ENCODE measurements at regions not wholly inside any gene's neighbourhood (a gene's known extent, or its start where the extent isn't known, plus 50 kb on each side); places are given as distances from the start of the nearest gene placed in this dataset.

- Histone ChIP-seq H3K4me1 (ENCODE audit: insufficient read depth) (no peaks in the 10 kb centered on the region), H3K36me3 (no peaks in the 10 kb centered on the region), H3K4me3 (no peak overlapping the region), H3K9me3 (no peaks in the 10 kb centered on the region), H3K27ac (no peak overlapping the region), H3K27me3 (no peaks in the 10 kb centered on the region)
- intact Hi-C loops (cut with DNase I) = no loop called here
- TF ChIP-seq POLR2A (IDR thresholded peaks at IDR 0.05) (no peak), CTCF (IDR thresholded peaks at IDR 0.05) (no peak)
- DNase-seq = no peak
Observed at GRCh38 chr13:29931696-29932095, 81.3 kb upstream of the UBL3 start.

- Histone ChIP-seq H3K27ac (no peak overlapping the region), H3K9me3 (no peaks in the 10 kb centered on the region), H3K27me3 (no peaks in the 10 kb centered on the region), H3K36me3 (no peaks in the 10 kb centered on the region), H3K4me3 (no peak overlapping the region), H3K4me1 (ENCODE audit: insufficient read depth) (peaks cover 11% of the 10 kb centered on the region)
- no peak for DNase-seq
- TF ChIP-seq POLR2A (IDR thresholded peaks at IDR 0.05) (no peak), CTCF (IDR thresholded peaks at IDR 0.05) (no peak), EP300 (IDR thresholded peaks at IDR 0.05) (no peak)
- WGBS, 3 donors = 81 to 87% (median 81%) methylated on average over 10 of the region's 10 CpGs
- intact Hi-C loops (cut with DNase I) = loop anchor here in 1 of 4 donors (10.0 kb wide), 1 partner anchor 74 kb away; the partner anchor contains the start of gene UBL3
Observed at GRCh38 chr13:29929062-29929847, 78.8 kb upstream of the UBL3 start.

GRCh38 chr13:29926098-29926476 is 75.7 kb upstream of the UBL3 start:
- Histone ChIP-seq H3K36me3 (no peaks in the 10 kb centered on the region), H3K9me3 (no peaks in the 10 kb centered on the region), H3K27ac (no peak overlapping the region), H3K4me3 (no peak overlapping the region), H3K4me1 (ENCODE audit: insufficient read depth) (peaks cover 17% of the 10 kb centered on the region), H3K27me3 (no peaks in the 10 kb centered on the region)
- TF ChIP-seq CTCF (IDR thresholded peaks at IDR 0.05) = no peak
- no peak for TF ChIP-seq EP300 (IDR thresholded peaks at IDR 0.05)
- no peak for TF ChIP-seq POLR2A (IDR thresholded peaks at IDR 0.05)
- 90 to 95% (median 93%) methylated on average over 4 of the region's 4 CpGs for WGBS, 3 donors
- intact Hi-C loops (cut with DNase I) = loop anchor here in 1 of 4 donors (10.0 kb wide), 1 partner anchor 71 kb away; the partner anchor contains the start of gene UBL3
- DNase-seq = no peak

- H3K27me3 ChIP-seq = no peaks in the 10 kb centered on the region
- TF ChIP-seq EP300 (IDR thresholded peaks at IDR 0.05) = no peak
- no peak for TF ChIP-seq POLR2A (IDR thresholded peaks at IDR 0.05)
- no peak for TF ChIP-seq CTCF (IDR thresholded peaks at IDR 0.05)
- DNase-seq = peak in 4 of 5 donors; percentile 16 to 58 (median 26)
- intact Hi-C loops (cut with DNase I) = loop anchor here in 1 of 4 donors (10.0 kb wide), 1 partner anchor 71 kb away; the partner anchor contains the start of gene UBL3
- WGBS, 3 donors = 41 to 59% (median 50%) methylated on average over 3 of the region's 3 CpGs
- no peaks in the 10 kb centered on the region for H3K9me3 ChIP-seq
- H3K36me3 ChIP-seq = no peaks in the 10 kb centered on the region
- peaks cover 17% of the 10 kb centered on the region for H3K4me1 ChIP-seq (ENCODE audit: insufficient read depth)
- no peak overlapping the region for H3K4me3 ChIP-seq
- H3K27ac ChIP-seq = no peak overlapping the region
Observed at GRCh38 chr13:29925457-29926097, 75.2 kb upstream of the UBL3 start.
